AG09309 (cell line): ENCODE measurements at regions not wholly inside any gene's neighbourhood (a gene's known extent, or its start where the extent isn't known, plus 50 kb on each side); places are given as distances from the start of the nearest gene placed in this dataset.

Experiments used
- DNase-seq: peaks from one replicate; pipeline ENCODE4 v3.0.0-alpha.2; 2010; ENCODE audit warnings: low read depth
- H3K4me3 ChIP-seq: 2 replicates; pipeline ENCODE4 v1.5.1; 2011; ENCODE audit warnings: mild to moderate bottlenecking, low read depth, low read length, moderate library complexity; ENCODE audit not compliant: control insufficient read depth
- TF ChIP-seq, protein P1 (sequence below): IDR thresholded peaks from 2 replicates; pipeline ENCODE4 v1.5.1; 2011; ENCODE audit warnings: mild to moderate bottlenecking, low read depth, low read length, inconsistent platforms; ENCODE audit not compliant: insufficient read depth, control insufficient read depth; ENCODE audit errors: missing control alignments

- DNase-seq = no peak
- TF ChIP-seq, protein P1, sequence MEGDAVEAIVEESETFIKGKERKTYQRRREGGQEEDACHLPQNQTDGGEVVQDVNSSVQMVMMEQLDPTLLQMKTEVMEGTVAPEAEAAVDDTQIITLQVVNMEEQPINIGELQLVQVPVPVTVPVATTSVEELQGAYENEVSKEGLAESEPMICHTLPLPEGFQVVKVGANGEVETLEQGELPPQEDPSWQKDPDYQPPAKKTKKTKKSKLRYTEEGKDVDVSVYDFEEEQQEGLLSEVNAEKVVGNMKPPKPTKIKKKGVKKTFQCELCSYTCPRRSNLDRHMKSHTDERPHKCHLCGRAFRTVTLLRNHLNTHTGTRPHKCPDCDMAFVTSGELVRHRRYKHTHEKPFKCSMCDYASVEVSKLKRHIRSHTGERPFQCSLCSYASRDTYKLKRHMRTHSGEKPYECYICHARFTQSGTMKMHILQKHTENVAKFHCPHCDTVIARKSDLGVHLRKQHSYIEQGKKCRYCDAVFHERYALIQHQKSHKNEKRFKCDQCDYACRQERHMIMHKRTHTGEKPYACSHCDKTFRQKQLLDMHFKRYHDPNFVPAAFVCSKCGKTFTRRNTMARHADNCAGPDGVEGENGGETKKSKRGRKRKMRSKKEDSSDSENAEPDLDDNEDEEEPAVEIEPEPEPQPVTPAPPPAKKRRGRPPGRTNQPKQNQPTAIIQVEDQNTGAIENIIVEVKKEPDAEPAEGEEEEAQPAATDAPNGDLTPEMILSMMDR = no peak
- no peak overlapping the region for H3K4me3 ChIP-seq
Measured at GRCh38 chr6:150525300-150525699, 74.4 kb upstream of the PLEKHG1 start.

DNA sequence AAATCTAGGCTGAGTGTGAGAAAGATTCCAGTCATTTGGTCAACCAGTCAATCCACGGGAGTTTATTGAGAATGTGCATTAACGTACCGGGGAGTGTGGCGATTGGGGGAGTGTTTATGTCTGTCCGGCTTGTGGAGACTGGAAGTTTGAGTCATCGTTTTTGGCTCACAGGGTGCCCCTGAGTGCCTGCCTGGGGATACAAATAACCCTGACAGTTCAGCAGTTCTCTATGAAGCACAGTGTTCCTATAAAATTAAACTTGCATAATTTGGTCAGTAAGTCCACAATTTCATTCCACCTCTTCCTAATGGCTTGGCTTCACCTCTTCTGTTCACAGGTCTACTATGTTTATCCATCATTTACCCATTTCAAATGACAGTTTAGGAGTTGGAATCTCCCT is 72.6 kb upstream of the PLEKHG1 start:
- DNase-seq = no peak
- no peak overlapping the region for H3K4me3 ChIP-seq
- TF ChIP-seq, protein P1 = no peak

GRCh38 chr6:150528648-150529285 is 70.9 kb upstream of the PLEKHG1 start:
- TF ChIP-seq, protein P1 = no peak
- DNase-seq = no peak

DNA sequence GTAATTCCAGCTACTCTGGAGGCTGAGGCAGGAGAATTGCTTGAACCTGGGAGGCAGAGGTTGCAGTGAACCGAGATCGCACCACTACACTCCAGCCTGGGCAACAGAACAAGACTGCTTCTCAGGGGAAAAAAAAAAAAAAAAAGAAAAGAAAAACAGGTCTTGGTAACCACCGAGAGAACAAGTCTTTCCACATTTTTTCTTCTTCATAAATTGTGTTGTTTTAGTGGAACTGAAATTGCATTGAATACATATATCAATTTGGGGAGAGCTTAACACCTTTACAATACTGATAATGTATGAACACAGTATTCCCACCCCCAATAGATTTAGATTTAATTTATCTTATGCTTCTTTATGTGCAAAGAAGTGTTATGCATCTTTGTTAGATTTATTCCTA is 70.0 kb upstream of the PLEKHG1 start:
- DNase-seq = no peak
- H3K4me3 ChIP-seq = no peak overlapping the region
- TF ChIP-seq, protein P1 = no peak

More at GRCh38 chr6:150528648-150529285, 70.9 kb upstream of the PLEKHG1 start:
- H3K4me3 ChIP-seq = no peak overlapping the region

DNA sequence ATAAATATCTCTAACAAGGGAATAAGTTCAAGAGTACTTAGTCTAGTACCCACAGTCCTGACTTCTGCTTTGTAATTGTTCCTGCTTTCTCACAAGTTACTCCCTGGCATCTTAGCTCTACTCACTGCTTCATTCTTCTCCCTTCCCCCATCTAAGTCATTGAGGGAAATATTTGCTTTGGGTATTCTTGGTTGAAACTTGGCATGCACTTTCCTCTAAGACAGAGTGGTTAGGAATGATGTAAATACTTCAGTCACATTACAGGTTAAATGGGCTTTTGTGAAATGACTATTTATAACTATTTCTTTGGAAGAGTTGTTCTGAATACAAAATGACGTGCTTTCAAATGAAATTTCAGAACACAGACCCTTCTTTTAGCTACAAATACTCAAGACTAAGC is 67.7 kb upstream of the PLEKHG1 start:
- DNase-seq = no peak
- no peak overlapping the region for H3K4me3 ChIP-seq
- TF ChIP-seq, protein P1 = no peak

DNA sequence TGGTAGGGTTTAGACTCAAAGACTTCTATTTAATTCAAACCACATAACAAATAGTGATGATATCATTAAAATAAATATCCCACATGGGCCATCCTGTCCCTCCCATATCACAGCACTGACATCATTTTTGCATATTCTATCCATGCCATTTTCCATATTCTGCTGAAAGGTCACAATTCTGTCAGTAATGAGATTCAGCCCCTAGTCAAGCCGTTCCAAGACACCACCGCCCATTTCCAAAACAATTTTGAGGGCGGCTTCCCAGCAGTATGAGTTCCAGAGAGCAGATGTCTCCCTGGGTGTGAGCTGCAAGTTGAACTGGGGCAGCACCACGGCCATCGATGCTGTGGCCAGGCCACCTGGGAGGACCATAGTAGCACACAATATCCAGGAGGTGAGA is 65.1 kb upstream of the PLEKHG1 start:
- TF ChIP-seq, protein P1 = no peak
- DNase-seq = no peak
- H3K4me3 ChIP-seq = no peak overlapping the region
